NCI-H774 (cell line): ENCODE measurements at regions not wholly inside any gene's neighbourhood (a gene's known extent, or its start where the extent isn't known, plus 50 kb on each side); places are given as distances from the start of the nearest gene placed in this dataset.
"Not testable (repeated sequence)": the region's sequence is repeated elsewhere in the genome, so short reads cannot be mapped to it uniquely, and the experiment has no call there.

Source experiments
- DNase-seq: peaks from one replicate; lab custom pipeline; 2025; lab: John Stamatoyannopoulos, UW

DNA sequence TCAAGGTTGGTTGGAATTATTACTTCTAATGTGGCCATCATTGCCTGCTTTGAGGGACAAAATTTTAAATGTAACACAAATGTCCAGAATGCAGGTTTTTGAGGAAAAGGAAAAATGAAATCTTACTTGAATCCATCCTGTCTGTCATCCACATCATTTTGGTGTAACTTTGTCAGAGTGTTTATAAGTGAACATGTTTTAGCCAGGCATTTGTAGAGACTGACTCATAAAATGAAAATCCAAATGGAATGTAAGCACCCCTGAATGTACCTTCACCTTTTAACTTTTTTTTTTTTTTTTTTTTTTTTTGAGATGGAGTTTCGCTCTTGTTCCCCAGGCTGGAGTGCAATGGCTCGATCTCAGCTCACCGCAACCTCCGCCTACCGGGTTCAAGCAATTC lies 141.8 kb upstream of the BNIP2 start:
- DNase-seq, result no peak

DNA sequence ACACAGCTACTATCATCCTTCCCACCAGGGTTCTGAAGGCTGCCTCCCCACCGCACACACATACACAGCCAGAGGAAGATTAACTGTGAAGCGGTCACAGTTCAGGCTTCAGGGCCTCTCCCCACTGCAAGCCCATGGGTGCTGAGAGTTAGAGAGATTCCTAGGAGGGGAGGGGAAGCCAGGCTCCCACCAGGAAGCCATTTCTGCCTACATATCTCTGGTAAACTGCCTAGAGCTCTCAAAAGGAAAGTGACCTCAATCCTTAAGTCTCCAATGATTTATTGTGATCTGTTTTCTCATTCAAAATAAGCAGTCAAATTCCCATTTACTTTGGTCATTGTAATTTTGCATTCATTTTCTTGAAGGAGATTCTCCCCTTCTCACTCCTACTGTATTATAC lies 141.0 kb upstream of the BNIP2 start:
- no peak for DNase-seq

DNA sequence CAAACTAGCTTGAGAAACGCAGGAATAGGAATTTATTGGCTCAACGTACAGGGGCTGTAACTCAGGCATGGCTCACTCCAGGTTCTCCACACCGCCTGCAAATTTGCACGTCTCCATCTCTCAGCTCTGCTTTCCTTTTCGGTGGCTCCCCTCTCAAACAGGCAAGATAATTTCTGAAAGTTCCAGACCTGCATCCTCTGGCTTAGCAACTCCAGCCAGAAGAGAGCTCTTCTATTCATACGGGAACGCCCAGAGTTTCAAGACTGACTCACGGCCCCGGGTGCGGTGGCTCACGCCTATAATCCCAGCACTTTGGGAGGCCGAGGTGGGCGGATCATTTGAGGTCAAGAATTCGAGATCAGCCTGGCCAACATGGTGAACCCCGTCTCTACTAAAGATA lies 139.7 kb upstream of the BNIP2 start:
- DNase-seq, result no peak

GRCh38 chr15:59828263-59828662 lies 139.1 kb upstream of the BNIP2 start:
- no peak for DNase-seq

DNA sequence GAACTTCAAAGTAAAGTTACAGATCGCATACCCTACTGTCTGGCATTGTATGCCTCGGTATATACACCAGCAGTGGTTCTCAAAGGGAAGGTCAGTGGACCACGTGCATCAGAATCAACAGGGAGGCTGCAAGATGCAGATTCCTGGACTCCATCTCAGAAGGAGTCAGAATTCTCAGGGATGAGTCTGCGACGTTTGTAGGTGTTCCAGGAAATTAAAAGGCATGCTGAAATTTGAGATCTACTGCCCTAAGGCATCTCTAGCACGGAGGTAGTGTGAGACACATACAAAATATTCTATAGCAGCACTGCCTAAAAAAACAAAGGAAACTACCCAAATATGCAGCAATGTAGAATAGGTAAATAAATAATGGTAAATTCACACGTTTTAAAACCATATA lies 136.8 kb upstream of the BNIP2 start:
- no peak for DNase-seq

GRCh38 chr15:59821286-59821685 lies 132.2 kb upstream of the BNIP2 start:
- DNase-seq, result no peak

DNA sequence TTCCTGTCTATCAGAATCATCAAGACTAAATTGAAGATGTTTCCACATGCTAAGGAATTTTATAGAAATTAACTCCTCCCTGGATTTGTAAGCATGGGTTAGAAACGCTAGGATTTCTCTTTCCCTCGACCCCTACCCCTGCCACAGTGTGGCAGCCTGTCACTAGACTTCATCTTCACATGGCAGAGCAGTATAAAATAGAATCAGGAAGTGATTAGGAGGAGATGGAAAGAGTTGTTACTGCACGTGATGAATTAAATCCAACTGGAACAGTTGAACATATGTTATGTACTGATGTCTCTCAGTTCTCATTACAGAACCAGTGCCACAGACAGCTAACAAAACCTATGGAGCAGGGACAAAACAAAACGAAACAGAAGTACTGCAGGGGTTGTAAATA lies 130.0 kb upstream of the BNIP2 start:
- no peak for DNase-seq

DNA sequence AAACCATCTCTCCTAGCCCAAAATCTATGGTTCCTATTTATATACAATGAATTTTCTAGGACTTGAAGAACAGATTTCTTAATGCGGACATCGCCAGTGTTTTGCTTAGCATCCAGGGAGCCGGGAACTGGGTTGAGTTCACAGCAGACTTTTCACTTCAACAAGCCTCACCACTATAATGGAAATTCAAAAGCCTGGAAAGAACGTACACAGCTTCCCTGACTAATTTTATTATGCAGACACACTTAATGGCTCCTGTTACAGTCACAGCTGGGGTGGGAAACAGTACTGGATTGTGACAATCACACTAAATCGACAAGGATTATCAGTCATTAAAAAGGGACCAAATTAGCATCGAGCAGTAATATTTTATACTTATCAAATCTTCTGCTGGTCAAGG lies 129.2 kb upstream of the BNIP2 start:
- no peak for DNase-seq

GRCh38 chr15:59817834-59818233 lies 128.7 kb upstream of the BNIP2 start:
- no peak for DNase-seq

- no peak for DNase-seq
These were observed 127.9 kb upstream of the BNIP2 start for GRCh38 chr15:59817053-59817452.

- no peak for DNase-seq
These were observed 125.3 kb upstream of the BNIP2 start for GRCh38 chr15:59814409-59814808.

GRCh38 chr15:59812889-59813288 lies 123.8 kb upstream of the BNIP2 start:
- no peak for DNase-seq

GRCh38 chr15:59812250-59812870 lies 123.2 kb upstream of the BNIP2 start:
- peak; percentile 7 for DNase-seq

- DNase-seq, result peak; percentile 45
These were observed 114.3 kb upstream of the BNIP2 start for GRCh38 chr15:59803293-59803966.

DNA sequence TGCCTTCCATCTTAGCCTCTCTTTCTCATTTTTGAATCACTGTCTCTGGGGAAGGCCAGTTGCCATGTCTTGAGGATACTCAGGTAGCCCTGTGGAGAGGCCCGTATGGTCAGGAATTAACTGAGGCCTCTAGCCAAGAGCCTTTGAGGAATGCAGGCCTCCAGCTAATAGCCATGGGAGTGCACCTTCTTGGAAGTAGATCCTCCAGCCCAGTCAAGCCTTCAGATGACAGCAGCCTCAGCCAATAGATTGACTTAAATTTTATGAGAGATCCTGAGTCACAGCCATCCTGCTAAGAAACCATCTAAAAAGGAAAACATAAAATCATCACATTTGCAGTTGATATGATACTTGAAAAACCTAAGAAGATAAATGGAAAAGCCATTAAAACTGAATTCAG lies 112.5 kb upstream of the BNIP2 start:
- no peak for DNase-seq

DNA sequence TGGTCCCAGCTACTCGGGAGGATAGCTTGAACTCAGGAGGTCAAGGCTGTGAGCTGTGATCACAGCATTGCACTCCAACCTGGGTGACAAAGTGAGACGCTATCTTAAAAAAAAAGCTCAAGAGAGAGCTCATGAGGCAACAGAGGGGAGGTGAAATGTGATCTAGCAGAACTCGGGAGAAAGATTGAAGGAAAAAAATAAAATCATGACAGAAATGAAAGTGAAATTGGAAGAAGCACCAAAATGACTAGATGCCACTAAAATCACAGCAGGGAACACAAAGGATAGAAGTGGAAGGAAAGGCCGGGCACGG lies 109.4 kb upstream of the BNIP2 start:
- no peak for DNase-seq

DNA sequence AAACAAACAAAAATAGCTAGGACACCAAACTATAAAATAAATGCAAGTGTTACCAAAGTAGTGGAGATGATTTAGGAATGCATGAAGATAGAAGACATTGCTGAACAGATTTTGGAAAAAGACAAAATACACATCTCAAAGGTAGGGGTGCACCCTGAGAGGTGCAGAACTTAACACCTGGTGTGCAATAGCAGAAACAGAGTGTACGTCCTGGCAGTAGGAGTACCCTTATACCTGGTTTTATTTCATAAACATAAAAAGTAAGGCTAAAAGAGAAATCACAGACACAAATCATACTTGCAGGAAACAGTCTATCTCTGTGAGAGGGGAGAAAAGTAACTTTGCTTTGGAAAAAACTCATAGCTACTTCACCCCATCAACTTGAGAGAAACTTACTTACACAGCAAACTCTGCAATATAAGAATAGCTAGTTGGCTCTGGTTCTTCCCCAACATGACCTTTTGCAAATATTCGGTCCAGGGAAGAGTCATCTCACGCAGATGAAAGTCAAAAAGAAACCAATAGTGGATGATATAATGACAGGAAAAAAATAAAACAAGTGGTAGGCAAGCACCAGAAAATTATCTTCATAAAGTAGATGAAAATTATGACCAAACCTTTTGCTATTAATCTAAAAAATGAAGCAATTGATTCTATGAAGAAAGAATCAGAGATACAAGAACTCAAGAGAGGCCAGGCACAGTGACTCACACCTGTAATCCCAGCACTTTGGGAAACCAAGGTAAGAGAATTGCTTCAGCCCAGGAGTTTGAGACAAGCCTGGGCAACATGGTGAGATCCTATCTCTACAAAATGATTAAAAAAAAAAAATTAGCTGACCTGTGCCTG lies 108.9 kb upstream of the BNIP2 start:
- DNase-seq, result no peak

GRCh38 chr15:59794229-59794886 lies 105.2 kb upstream of the BNIP2 start:
- no peak for DNase-seq

DNA sequence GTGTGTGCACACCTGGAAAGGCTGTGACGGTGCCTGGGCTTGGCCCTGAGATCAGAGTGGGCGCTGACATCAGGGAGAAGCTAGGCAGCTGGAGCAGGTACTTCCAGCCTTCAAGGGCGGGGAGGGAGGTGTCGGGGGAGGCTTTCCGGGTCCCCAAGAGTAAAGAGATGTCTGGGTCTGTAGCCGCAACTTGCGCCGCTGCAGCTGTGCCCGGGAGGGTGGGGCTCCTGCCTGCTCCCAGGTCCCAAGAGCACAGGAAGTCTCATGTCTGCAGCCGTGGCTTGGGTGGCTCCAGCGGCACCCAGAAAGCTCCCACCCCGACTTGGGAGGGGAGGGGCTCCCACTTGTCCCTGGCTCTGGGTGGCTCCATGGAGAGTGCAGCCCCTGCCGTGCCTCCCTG lies 103.2 kb upstream of the BNIP2 start:
- DNase-seq, result no peak

DNA sequence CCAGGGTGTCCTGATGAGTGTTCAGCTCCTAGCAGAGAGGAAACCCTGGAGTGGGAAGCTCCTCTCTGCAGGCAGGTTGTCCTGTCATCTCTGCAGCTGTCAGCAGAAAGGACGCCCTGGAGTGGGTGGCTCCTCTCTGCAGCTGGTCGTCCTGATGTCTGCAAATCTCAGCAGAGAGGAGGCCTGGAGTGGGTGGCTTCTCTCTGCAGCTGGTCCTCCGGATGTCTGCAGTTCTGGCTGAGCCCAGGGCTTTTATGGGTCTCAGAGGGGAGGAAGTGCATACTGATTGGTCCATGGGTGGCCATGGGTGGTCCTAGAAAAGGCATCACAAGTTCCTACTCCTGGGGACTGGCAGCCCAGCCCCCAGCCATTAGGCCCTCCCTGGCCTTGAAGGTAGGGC lies 102.6 kb upstream of the BNIP2 start:
- DNase-seq, result no peak

DNA sequence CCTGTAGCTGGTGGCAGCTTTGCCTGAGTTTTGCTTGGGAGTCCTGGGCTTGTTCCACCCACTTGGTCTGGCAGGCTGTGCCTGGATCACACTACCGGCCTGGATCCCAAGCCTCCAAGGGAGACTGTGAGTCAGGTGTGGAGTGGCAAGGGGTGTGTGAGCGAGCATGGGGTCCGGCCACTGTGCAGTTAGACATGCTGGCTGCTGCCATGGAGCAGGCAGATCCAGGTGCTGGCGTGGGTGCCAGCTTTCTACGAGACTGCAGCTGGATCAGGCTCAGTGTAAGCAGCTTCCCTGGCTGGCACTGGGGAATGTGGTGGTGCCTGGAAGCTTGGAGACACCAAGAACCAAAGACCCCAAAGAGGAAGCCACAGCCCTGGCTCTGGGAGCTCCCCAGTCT lies 102.0 kb upstream of the BNIP2 start:
- DNase-seq, result no peak

DNA sequence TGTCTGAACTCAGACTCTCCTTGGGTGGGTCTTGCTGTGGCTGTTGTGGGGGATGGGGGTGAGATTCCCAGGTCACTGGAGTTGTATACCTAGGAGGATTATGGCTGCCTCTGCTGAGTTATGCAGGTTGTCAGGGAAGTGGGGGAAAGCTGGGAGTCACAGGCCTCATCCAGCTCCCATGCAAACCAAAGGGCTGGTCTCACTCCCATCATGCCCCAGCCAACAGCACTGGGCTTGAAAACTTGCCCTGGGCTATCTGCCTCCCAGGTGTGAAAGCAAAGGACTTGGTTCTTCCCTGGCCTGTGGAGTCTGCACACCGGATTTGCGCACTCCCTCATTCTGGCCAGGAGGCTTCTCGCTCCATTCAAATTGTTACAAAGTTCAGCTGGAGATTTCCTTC lies 97.3 kb upstream of the BNIP2 start:
- not testable (repeated sequence) for DNase-seq

DNA sequence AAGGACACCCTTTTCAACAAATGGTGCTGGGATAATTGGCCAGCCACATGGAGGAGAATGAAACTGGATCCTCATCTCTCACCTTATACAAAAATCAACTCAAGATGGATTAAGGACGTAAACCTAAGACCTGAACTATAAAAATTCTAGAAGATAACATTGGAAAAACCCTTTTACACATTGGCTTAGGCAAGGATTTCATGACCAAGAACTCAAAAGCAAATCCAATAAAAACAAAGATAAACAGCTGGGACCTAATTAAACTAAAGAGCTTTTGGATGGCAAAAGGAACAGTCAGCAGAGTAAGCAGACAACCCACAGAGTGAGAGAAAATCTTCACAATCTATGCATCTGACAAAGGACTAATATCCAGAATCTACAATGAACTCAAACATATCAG lies 96.9 kb upstream of the BNIP2 start:
- DNase-seq, result not testable (repeated sequence)
